ENCODE measurements at regions not wholly inside any gene's neighbourhood (a gene's known extent, or its start where the extent isn't known, plus 50 kb on each side); places are given as distances from the start of the nearest gene placed in this dataset.

GRCh38 chr14:71482671-71483070 lies 449.6 kb upstream of the RGS6 start:
- TF ChIP-seq POLR2A (IDR thresholded peaks at IDR 0.05) (no peak), CTCF (IDR thresholded peaks at IDR 0.05) (no peak), POLR2AphosphoS5 (IDR thresholded peaks at IDR 0.05) (no peak), EP300 (IDR thresholded peaks at IDR 0.05) (no peak)

All from stomach (tissue), 4 donors.